Esophagus squamous epithelium (tissue), 5 donors: ENCODE measurements at regions not wholly inside any gene's neighbourhood (a gene's known extent, or its start where the extent isn't known, plus 50 kb on each side); places are given as distances from the start of the nearest gene placed in this dataset.

Experiments used
- DNase-seq: peaks from one replicate; lab custom pipeline; 2025; lab: John Stamatoyannopoulos, UW
- H3K27ac ChIP-seq, 4 donors: fragments of 200-600 bp; sonication (generic); one replicate each; pipeline ENCODE4 v1.5.1; 2016 to 2019; ENCODE audit warnings: mild to moderate bottlenecking in 1 of 4
- H3K27me3 ChIP-seq, 4 donors: fragments of 200-600 bp; sonication (generic); 1 replicate in 3 of 4; 2 replicates in 1 of 4; pipeline versions ENCODE4 v1.5.1 to v1.6.0; 2017 to 2021; ENCODE audit warnings: antibody characterized with exemption in 1 of 4
- H3K36me3 ChIP-seq, 3 donors: fragments of 200-600 bp; sonication (generic); one replicate each; pipeline ENCODE4 v1.5.1; 2016 to 2019
- H3K4me1 ChIP-seq, 3 donors: fragments of 200-600 bp; sonication (generic); one replicate each; pipeline ENCODE4 v1.5.1; 2017 to 2019
- H3K4me3 ChIP-seq, 4 donors: fragments of 200-600 bp; sonication (generic); 1 replicate in 3 of 4; 2 replicates in 1 of 4; pipeline ENCODE4 v1.5.1; 2016 to 2019; ENCODE audit warnings: mild to moderate bottlenecking in 2 of 4, moderate library complexity in 1 of 4
- H3K9me3 ChIP-seq, 3 donors: fragments of 200-600 bp; sonication (generic); one replicate each; pipeline ENCODE4 v1.5.1; 2016 to 2019
- POLR2A ChIP-seq, 4 donors: fragments of 450-650 bp; IDR thresholded peaks; one replicate each; pipeline ENCODE4 v1.6.1; 2017; ENCODE audit warnings: antibody characterized with exemption in 4 of 4, mild to moderate bottlenecking in 4 of 4, moderate library complexity in 3 of 4
- WGBS, 2 donors: methylation state at CpG; one replicate each; pipeline ENCODE4 v1.1.5; 2018; 5-methylcytosine and 5-hydroxymethylcytosine counted together
- intact Hi-C: fragments of 100-400 bp; cut with DNase I; formaldehyde crosslinking; loops from one replicate; pipeline ENCODE4 v1.15.0; 2022
- TF ChIP-seq, protein P1 (sequence below), 6 experiments: fragments of 450-650 bp in 4 of 6; fragments of 200-600 bp in 2 of 6; sonication (generic) in 2 of 6; IDR thresholded peaks; one replicate each; pipeline ENCODE4 v1.5.1; 2016 to 2019; ENCODE audit warnings: antibody characterized with exemption in 6 of 6, mild to moderate bottlenecking in 4 of 6, moderate library complexity in 4 of 6
- donor health status: DM: yes; HTN: yes; CAD: no.

- DNase-seq, result no peak
Measured at GRCh38 chr1:60575326-60575977, 501.9 kb upstream of the C1orf87 start.

GRCh38 chr1:60573726-60574409, 500.3 kb upstream of the C1orf87 start:
- intact Hi-C loops, result no loop called here

More at GRCh38 chr1:60575326-60575977, 501.9 kb upstream of the C1orf87 start:
- TF ChIP-seq POLR2A (IDR thresholded peaks at IDR 0.05), result no peak
- TF ChIP-seq, protein P1, sequence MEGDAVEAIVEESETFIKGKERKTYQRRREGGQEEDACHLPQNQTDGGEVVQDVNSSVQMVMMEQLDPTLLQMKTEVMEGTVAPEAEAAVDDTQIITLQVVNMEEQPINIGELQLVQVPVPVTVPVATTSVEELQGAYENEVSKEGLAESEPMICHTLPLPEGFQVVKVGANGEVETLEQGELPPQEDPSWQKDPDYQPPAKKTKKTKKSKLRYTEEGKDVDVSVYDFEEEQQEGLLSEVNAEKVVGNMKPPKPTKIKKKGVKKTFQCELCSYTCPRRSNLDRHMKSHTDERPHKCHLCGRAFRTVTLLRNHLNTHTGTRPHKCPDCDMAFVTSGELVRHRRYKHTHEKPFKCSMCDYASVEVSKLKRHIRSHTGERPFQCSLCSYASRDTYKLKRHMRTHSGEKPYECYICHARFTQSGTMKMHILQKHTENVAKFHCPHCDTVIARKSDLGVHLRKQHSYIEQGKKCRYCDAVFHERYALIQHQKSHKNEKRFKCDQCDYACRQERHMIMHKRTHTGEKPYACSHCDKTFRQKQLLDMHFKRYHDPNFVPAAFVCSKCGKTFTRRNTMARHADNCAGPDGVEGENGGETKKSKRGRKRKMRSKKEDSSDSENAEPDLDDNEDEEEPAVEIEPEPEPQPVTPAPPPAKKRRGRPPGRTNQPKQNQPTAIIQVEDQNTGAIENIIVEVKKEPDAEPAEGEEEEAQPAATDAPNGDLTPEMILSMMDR (IDR thresholded peaks at IDR 0.05), result no peak
- Histone ChIP-seq H3K27ac (no peak overlapping the region), H3K36me3 (no peaks in the 10 kb centered on the region), H3K27me3 (no peaks in the 10 kb centered on the region), H3K4me3 (no peak overlapping the region), H3K9me3 (no peaks in the 10 kb centered on the region), H3K4me1 (peaks cover 0 to 12% (median 0%) of the 10 kb centered on the region in 3 donors)
- WGBS, 2 donors, result 83 to 93% methylated on average over 2 of the region's 2 CpGs
- intact Hi-C loops, result no loop called here

DNA sequence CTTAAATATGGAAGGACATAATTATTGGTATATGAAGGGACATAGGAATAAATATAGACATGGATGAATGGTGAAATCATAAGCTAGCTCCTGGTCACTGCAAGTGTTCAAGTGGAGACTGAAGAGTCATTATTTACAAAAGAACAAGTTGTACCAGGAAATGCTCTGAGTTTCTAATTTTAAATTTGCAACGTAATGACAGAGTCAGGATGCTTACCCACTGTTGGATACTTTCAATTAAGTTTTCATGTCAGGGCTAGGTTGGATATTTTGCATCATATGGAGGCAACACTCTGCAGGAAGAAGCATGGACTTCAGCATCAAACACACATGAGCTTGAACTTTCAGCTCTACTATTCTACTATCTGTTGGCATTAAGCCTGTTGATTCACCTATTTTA, 499.6 kb upstream of the C1orf87 start:
- peaks cover 0 to 12% (median 0%) of the 10 kb centered on the region in 3 donors for H3K4me1 ChIP-seq
- intact Hi-C loops, result no loop called here
- H3K9me3 ChIP-seq, result no peaks in the 10 kb centered on the region
- no peak overlapping the region for H3K4me3 ChIP-seq
- DNase-seq, result no peak
- WGBS, 2 donors, result 7 to 17% methylated on average over 1 of the region's 1 CpG
- H3K27ac ChIP-seq, result peak overlapping the region in 1 of 4 donors; percentile 17
- no peak for TF ChIP-seq POLR2A (IDR thresholded peaks at IDR 0.05)
- TF ChIP-seq, protein P1 (IDR thresholded peaks at IDR 0.05), result no peak
- no peaks in the 10 kb centered on the region for H3K27me3 ChIP-seq
- H3K36me3 ChIP-seq, result no peaks in the 10 kb centered on the region

More at GRCh38 chr1:60573726-60574409, 500.3 kb upstream of the C1orf87 start:
- WGBS, 2 donors, result 19% methylated on average over 3 of the region's 3 CpGs
- H3K36me3 ChIP-seq, result no peaks in the 10 kb centered on the region
- H3K27ac ChIP-seq, result peak overlapping the region in 1 of 4 donors; percentile 17
- H3K9me3 ChIP-seq, result no peaks in the 10 kb centered on the region
- no peak overlapping the region for H3K4me3 ChIP-seq
- H3K27me3 ChIP-seq, result no peaks in the 10 kb centered on the region
- no peak for TF ChIP-seq POLR2A (IDR thresholded peaks at IDR 0.05)
- TF ChIP-seq, protein P1 (IDR thresholded peaks at IDR 0.05), result no peak
- H3K4me1 ChIP-seq, result peaks cover 0 to 12% (median 0%) of the 10 kb centered on the region in 3 donors
- no peak for DNase-seq

GRCh38 chr1:60572378-60572777, 498.8 kb upstream of the C1orf87 start:
- intact Hi-C loops, result no loop called here
- Histone ChIP-seq H3K36me3 (no peaks in the 10 kb centered on the region), H3K4me3 (no peak overlapping the region), H3K27me3 (no peaks in the 10 kb centered on the region), H3K9me3 (no peaks in the 10 kb centered on the region), H3K27ac (no peak overlapping the region), H3K4me1 (peaks cover 0 to 12% (median 0%) of the 10 kb centered on the region in 3 donors)
- WGBS, 2 donors, result 84 to 87% methylated on average over 4 of the region's 4 CpGs
- DNase-seq, result no peak
- TF ChIP-seq POLR2A (IDR thresholded peaks at IDR 0.05), result no peak
- TF ChIP-seq, protein P1 (IDR thresholded peaks at IDR 0.05), result no peak

GRCh38 chr1:60571811-60572210, 498.2 kb upstream of the C1orf87 start:
- no peaks in the 10 kb centered on the region for H3K9me3 ChIP-seq
- TF ChIP-seq, protein P1 (IDR thresholded peaks at IDR 0.05), result no peak
- TF ChIP-seq POLR2A (IDR thresholded peaks at IDR 0.05), result no peak
- H3K27me3 ChIP-seq, result no peaks in the 10 kb centered on the region
- WGBS, 2 donors, result 62 to 67% methylated on average over 1 of the region's 1 CpG
- intact Hi-C loops, result no loop called here
- no peak overlapping the region for H3K4me3 ChIP-seq
- no peak for DNase-seq
- no peak overlapping the region for H3K27ac ChIP-seq
- H3K36me3 ChIP-seq, result no peaks in the 10 kb centered on the region
- peaks cover 0 to 12% (median 0%) of the 10 kb centered on the region in 3 donors for H3K4me1 ChIP-seq
